Glutamatergic neuron (in vitro differentiated cells): ENCODE measurements at regions not wholly inside any gene's neighbourhood (a gene's known extent, or its start where the extent isn't known, plus 50 kb on each side); places are given as distances from the start of the nearest gene placed in this dataset.

ENCODE experiments used
- DNase-seq: peaks from one replicate; pipeline ENCODE4 v3.0.0; 2022
- H3K27ac Mint-ChIP-seq: one replicate; pipeline ENCODE4 v1.8.0; 2020; ENCODE audit warnings: mild to moderate bottlenecking, mixed read lengths, inconsistent platforms; ENCODE audit not compliant: unreplicated experiment
- H3K27me3 Mint-ChIP-seq: one replicate; pipeline ENCODE4 v1.8.0; 2020; ENCODE audit warnings: mild to moderate bottlenecking, moderate library complexity, mixed read lengths, inconsistent platforms; ENCODE audit not compliant: unreplicated experiment
- H3K36me3 Mint-ChIP-seq: one replicate; pipeline ENCODE4 v1.8.0; 2020; ENCODE audit warnings: mild to moderate bottlenecking, mixed read lengths, inconsistent platforms; ENCODE audit not compliant: unreplicated experiment
- H3K4me1 Mint-ChIP-seq: one replicate; pipeline ENCODE4 v1.8.0; 2020; ENCODE audit warnings: mild to moderate bottlenecking, low read depth, mixed read lengths, inconsistent platforms; ENCODE audit not compliant: unreplicated experiment
- H3K4me3 Mint-ChIP-seq: one replicate; pipeline ENCODE4 v1.8.0; 2020; ENCODE audit warnings: mild to moderate bottlenecking, mixed read lengths, inconsistent platforms; ENCODE audit not compliant: unreplicated experiment
- H3K9me3 Mint-ChIP-seq: one replicate; pipeline ENCODE4 v1.8.0; 2020; ENCODE audit warnings: mild to moderate bottlenecking, moderate library complexity, mixed read lengths, inconsistent platforms; ENCODE audit not compliant: unreplicated experiment
- TF ChIP-seq, protein P1 (sequence below): fragments of 200-600 bp; sonication (generic); IDR thresholded peaks from one replicate; pipeline ENCODE4 v1.5.0; 2021; ENCODE audit not compliant: partially characterized antibody, unreplicated experiment

DNA sequence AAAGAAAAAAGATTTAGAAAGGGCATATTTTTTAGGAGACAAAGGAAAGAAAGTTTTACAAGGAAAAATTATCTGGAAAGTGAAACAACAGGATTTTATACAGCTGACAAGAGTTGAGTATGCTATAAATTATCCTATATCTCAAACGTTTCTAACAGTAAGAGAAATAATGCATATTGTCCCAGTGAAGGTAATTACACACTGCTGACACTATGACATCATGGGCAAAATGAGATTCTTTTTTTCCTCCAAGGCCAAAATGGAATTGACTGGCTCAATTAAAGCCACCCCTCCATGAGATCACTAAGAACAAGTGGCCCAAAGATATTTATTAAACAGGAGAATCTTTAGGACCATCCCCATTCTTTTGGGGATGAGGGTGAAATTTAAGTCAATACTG, 72.0 kb upstream of the CDIN1 start:
- TF ChIP-seq, protein P1, sequence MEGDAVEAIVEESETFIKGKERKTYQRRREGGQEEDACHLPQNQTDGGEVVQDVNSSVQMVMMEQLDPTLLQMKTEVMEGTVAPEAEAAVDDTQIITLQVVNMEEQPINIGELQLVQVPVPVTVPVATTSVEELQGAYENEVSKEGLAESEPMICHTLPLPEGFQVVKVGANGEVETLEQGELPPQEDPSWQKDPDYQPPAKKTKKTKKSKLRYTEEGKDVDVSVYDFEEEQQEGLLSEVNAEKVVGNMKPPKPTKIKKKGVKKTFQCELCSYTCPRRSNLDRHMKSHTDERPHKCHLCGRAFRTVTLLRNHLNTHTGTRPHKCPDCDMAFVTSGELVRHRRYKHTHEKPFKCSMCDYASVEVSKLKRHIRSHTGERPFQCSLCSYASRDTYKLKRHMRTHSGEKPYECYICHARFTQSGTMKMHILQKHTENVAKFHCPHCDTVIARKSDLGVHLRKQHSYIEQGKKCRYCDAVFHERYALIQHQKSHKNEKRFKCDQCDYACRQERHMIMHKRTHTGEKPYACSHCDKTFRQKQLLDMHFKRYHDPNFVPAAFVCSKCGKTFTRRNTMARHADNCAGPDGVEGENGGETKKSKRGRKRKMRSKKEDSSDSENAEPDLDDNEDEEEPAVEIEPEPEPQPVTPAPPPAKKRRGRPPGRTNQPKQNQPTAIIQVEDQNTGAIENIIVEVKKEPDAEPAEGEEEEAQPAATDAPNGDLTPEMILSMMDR, result no peak
- peaks cover 5% of the 10 kb centered on the region for H3K4me1 Mint-ChIP-seq
- H3K27ac Mint-ChIP-seq, result no peak overlapping the region
- H3K9me3 Mint-ChIP-seq, result no peaks in the 10 kb centered on the region
- DNase-seq, result no peak
- no peaks in the 10 kb centered on the region for H3K27me3 Mint-ChIP-seq
- H3K36me3 Mint-ChIP-seq, result no peaks in the 10 kb centered on the region
- no peak overlapping the region for H3K4me3 Mint-ChIP-seq

DNA sequence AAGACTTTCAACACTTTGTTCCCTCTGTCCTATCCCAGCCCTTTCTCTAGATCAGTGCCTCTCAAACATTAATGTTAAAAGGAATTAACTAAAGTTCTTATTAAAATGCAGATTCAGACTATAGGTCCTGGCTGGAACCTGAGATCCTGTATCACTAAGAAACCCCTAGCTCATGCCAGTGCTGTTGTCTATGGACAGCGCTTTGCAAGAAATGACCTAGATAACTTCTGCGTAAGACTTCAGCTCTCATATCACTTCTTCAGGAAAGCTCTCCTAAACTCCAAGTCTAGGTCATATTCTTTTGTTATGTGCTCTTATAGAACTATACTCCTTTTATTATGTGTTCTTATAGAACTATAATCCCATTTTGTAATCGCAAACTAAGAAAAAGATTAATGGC, 67.8 kb upstream of the CDIN1 start:
- no peak for DNase-seq
- Mint-ChIP-seq H3K27ac (no peak overlapping the region), H3K9me3 (no peaks in the 10 kb centered on the region), H3K4me1 (no peaks in the 10 kb centered on the region), H3K36me3 (no peaks in the 10 kb centered on the region), H3K27me3 (no peaks in the 10 kb centered on the region), H3K4me3 (no peak overlapping the region)
- TF ChIP-seq, protein P1, result no peak

DNA sequence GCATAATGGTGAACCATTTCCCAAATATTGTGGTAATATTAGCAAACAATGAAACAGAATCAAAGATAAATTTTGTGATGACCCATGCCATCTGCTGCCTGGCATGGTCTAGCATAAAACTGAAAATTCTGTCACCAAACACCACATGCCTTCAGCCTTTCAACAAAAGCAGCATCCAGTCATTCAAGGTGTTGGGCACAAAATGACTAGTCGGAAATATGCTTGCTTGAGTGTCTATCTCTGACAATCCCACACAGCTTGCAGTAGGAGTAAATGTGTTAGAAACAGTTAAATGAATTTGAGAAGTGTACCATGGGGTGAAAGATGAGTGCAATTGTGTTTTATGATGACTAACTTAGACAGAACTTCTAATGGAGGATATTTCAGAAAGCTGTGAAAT, 61.7 kb upstream of the CDIN1 start:
- H3K27me3 Mint-ChIP-seq, result peaks cover 1% of the 10 kb centered on the region

GRCh38 chr15:36519067-36519466, 60.4 kb upstream of the CDIN1 start:
- DNase-seq, result no peak
- peaks cover 1% of the 10 kb centered on the region for H3K27me3 Mint-ChIP-seq
- H3K36me3 Mint-ChIP-seq, result no peaks in the 10 kb centered on the region
- no peaks in the 10 kb centered on the region for H3K9me3 Mint-ChIP-seq
- TF ChIP-seq, protein P1, result no peak
- H3K27ac Mint-ChIP-seq, result no peak overlapping the region
- no peak overlapping the region for H3K4me3 Mint-ChIP-seq
- H3K4me1 Mint-ChIP-seq, result no peaks in the 10 kb centered on the region

More for the DNA sequence above, 61.7 kb upstream of the CDIN1 start:
- H3K4me1 Mint-ChIP-seq, result no peaks in the 10 kb centered on the region
- H3K9me3 Mint-ChIP-seq, result no peaks in the 10 kb centered on the region
- H3K27ac Mint-ChIP-seq, result no peak overlapping the region
- H3K4me3 Mint-ChIP-seq, result no peak overlapping the region
- DNase-seq, result no peak
- TF ChIP-seq, protein P1, result no peak
- H3K36me3 Mint-ChIP-seq, result no peaks in the 10 kb centered on the region

DNA sequence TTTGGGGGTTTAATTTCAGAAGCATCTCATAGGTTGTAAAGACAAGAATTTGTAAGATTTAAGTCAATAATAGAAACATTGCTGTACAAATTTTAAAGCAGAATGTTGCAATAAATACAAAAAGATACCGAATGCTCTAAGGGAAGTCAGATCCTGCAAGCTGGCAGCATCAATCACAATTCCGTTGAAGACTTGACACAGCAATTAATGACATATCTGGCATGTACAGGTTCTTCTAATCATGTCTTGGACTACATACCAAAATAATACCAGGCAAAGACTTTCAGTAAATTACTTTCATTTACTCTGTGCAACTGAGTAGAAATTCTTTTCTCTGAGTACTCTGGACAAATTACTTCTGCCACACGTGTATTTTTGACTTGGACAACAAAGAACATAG, 54.0 kb upstream of the CDIN1 start:
- Mint-ChIP-seq H3K36me3 (no peaks in the 10 kb centered on the region), H3K4me1 (peaks cover 2% of the 10 kb centered on the region), H3K27me3 (no peaks in the 10 kb centered on the region), H3K27ac (no peak overlapping the region), H3K9me3 (no peaks in the 10 kb centered on the region), H3K4me3 (no peak overlapping the region)
- no peak for DNase-seq
- TF ChIP-seq, protein P1, result no peak
